SW 1271 (cell line): ENCODE measurements at regions not wholly inside any gene's neighbourhood (a gene's known extent, or its start where the extent isn't known, plus 50 kb on each side); places are given as distances from the start of the nearest gene placed in this dataset.

ENCODE experiments used
- DNase-seq, 2 experiments: peaks; one replicate each; lab custom pipeline; 2025; lab: John Stamatoyannopoulos, UW

- no peak for DNase-seq
These were observed 144.9 kb upstream of the CDH6 start for GRCh38 chr5:31048282-31049270.

GRCh38 chr5:31047621-31048020 lies 145.9 kb upstream of the CDH6 start:
- DNase-seq: no peak

GRCh38 chr5:31047007-31047406 lies 146.5 kb upstream of the CDH6 start:
- no peak for DNase-seq

- DNase-seq: no peak
These were observed 157.1 kb upstream of the CDH6 start for GRCh38 chr5:31036411-31036810.

- no peak for DNase-seq
These were observed 160.2 kb upstream of the CDH6 start for GRCh38 chr5:31033295-31033694.

- DNase-seq: no peak
These were observed 163.6 kb upstream of the CDH6 start for GRCh38 chr5:31029925-31030324.

- no peak for DNase-seq
These were observed 165.8 kb upstream of the CDH6 start for GRCh38 chr5:31027721-31028120.

- DNase-seq: no peak
These were observed 170.4 kb upstream of the CDH6 start for GRCh38 chr5:31023105-31023504.

- DNase-seq: no peak
These were observed 172.3 kb upstream of the CDH6 start for GRCh38 chr5:31021181-31021624.

- no peak for DNase-seq
These were observed 185.3 kb upstream of the CDH6 start for GRCh38 chr5:31008231-31008630.

- no peak for DNase-seq
These were observed 185.8 kb upstream of the CDH6 start for GRCh38 chr5:31007672-31008071.

GRCh38 chr5:31000287-31000686 lies 193.2 kb upstream of the CDH6 start:
- no peak for DNase-seq

- no peak for DNase-seq
These were observed 195.8 kb upstream of the CDH6 start for GRCh38 chr5:30997681-30998080.

- no peak for DNase-seq
These were observed 198.6 kb upstream of the CDH6 start for GRCh38 chr5:30994902-30995301.

- DNase-seq: no peak
These were observed 199.3 kb upstream of the CDH6 start for GRCh38 chr5:30994176-30994575.

- no peak for DNase-seq
These were observed 202.0 kb upstream of the CDH6 start for GRCh38 chr5:30991462-30991861.

- no peak for DNase-seq
These were observed 211.9 kb upstream of the CDH6 start for GRCh38 chr5:30981576-30981975.

- DNase-seq: no peak
These were observed 224.5 kb upstream of the CDH6 start for GRCh38 chr5:30968971-30969370.

- no peak for DNase-seq
These were observed 233.4 kb upstream of the CDH6 start for GRCh38 chr5:30960036-30960435.

- no peak for DNase-seq
These were observed 234.2 kb upstream of the CDH6 start for GRCh38 chr5:30959238-30959637.

GRCh38 chr5:30957591-30957990 lies 235.9 kb upstream of the CDH6 start:
- DNase-seq: no peak

GRCh38 chr5:30956251-30956650 lies 237.2 kb upstream of the CDH6 start:
- DNase-seq: no peak

GRCh38 chr5:30937070-30937469 lies 256.4 kb upstream of the CDH6 start:
- DNase-seq: no peak

GRCh38 chr5:30933599-30933998 lies 259.9 kb upstream of the CDH6 start:
- no peak for DNase-seq
